ENCODE measurements at regions not wholly inside any gene's neighbourhood (a gene's known extent, or its start where the extent isn't known, plus 50 kb on each side); places are given as distances from the start of the nearest gene placed in this dataset.

GRCh38 chr2:66748939-66749338, 314.0 kb downstream of the MEIS1 start:
- TF ChIP-seq CTCF (IDR thresholded peaks at IDR 0.05): no peak
- Histone ChIP-seq H3K4me3 (no peak overlapping the region), H3K27ac (no peak overlapping the region)
- DNase-seq (ENCODE audit: low spot score): no peak

GRCh38 chr2:66749566-66749965, 314.6 kb downstream of the MEIS1 start:
- no peak overlapping the region for H3K4me3 ChIP-seq
- DNase-seq (ENCODE audit: low spot score): no peak
- no peak overlapping the region for H3K27ac ChIP-seq
- no peak for TF ChIP-seq CTCF (IDR thresholded peaks at IDR 0.05)

GRCh38 chr2:66753257-66753656, 318.3 kb downstream of the MEIS1 start:
- TF ChIP-seq CTCF (IDR thresholded peaks at IDR 0.05): no peak
- DNase-seq (ENCODE audit: low spot score): no peak
- H3K4me3 ChIP-seq: no peak overlapping the region
- no peak overlapping the region for H3K27ac ChIP-seq

DNA sequence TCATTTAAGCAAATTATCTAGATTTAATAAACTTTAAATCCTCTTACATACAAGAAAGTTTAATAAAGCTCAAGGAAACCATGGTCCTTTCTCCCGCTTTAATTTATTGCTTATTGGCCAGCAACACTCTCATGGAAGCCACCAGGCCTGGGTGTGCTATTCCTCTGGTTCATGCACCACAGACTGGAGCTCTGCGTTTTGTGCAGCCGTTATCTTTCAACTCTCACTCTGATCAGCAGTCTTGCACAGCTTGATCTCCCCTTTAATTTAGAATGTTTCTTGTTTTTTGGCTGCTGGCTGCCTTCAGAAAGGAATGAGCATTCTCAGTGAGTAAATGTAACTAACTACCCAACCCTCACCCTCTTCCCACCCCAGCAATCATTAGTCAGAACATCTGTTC, 318.7 kb downstream of the MEIS1 start:
- Histone ChIP-seq H3K27ac (no peak overlapping the region), H3K4me3 (no peak overlapping the region)
- DNase-seq (ENCODE audit: low spot score): no peak
- no peak for TF ChIP-seq CTCF (IDR thresholded peaks at IDR 0.05)

- H3K27ac ChIP-seq: no peak overlapping the region
- TF ChIP-seq CTCF (IDR thresholded peaks at IDR 0.05): no peak
These were observed 321.0 kb downstream of the MEIS1 start for GRCh38 chr2:66755974-66756373.

GRCh38 chr2:66761826-66762225, 326.9 kb downstream of the MEIS1 start:
- TF ChIP-seq CTCF (IDR thresholded peaks at IDR 0.05): no peak
- Histone ChIP-seq H3K4me3 (no peak overlapping the region), H3K27ac (no peak overlapping the region)
- no peak for DNase-seq (ENCODE audit: low spot score)

More at GRCh38 chr2:66755974-66756373, 321.0 kb downstream of the MEIS1 start:
- DNase-seq (ENCODE audit: low spot score): no peak
- H3K4me3 ChIP-seq: no peak overlapping the region

GRCh38 chr2:66762761-66763160, 327.8 kb downstream of the MEIS1 start:
- DNase-seq (ENCODE audit: low spot score): no peak
- no peak overlapping the region for H3K4me3 ChIP-seq
- no peak for TF ChIP-seq CTCF (IDR thresholded peaks at IDR 0.05)
- H3K27ac ChIP-seq: no peak overlapping the region

All from coronary artery (tissue), 2 donors.